OCI-LY7 (cell line): ENCODE measurements at regions not wholly inside any gene's neighbourhood (a gene's known extent, or its start where the extent isn't known, plus 50 kb on each side); places are given as distances from the start of the nearest gene placed in this dataset.

Experiments used
- BruUV-seq: library from RNA; stranded (reverse); fragments of 400-500 nt; replicated peaks from 2 replicates; lab custom pipeline; 2021; lab: Mats Ljungman, UMichigan
- CTCF ChIA-PET: fragments of 300-600 bp; sonication (Branson Sonifier 250); formaldehyde crosslinking; loops from one replicate; lab custom pipeline; 2022; ENCODE audit warnings: antibody characterized with exemption; ENCODE audit not compliant: unreplicated experiment; lab: Charles Lee
- POLR2A ChIA-PET: fragments of 300-600 bp; sonication (Branson Sonifier 250); formaldehyde crosslinking; loops from one replicate; lab custom pipeline; 2022; ENCODE audit warnings: antibody characterized with exemption; lab: Charles Lee
- DNase-seq: peaks from one replicate; pipeline ENCODE4 v3.0.0-alpha.2; 2015; ENCODE audit warnings: low spot score
- H2AFZ ChIP-seq: fragments of 200-600 bp; sonication (generic), shearing (Covaris generic); 2 replicates; pipeline ENCODE4 v1.6.1; 2014; ENCODE audit warnings: mild to moderate bottlenecking, antibody characterized with exemption, low read length, moderate library complexity
- H3K27ac ChIP-seq: fragments of 200-600 bp; sonication (generic); 2 replicates; pipeline ENCODE4 v1.5.1; 2014; ENCODE audit warnings: mixed run types, low read depth, mild to moderate bottlenecking, moderate library complexity, low read length, inconsistent platforms; ENCODE audit not compliant: poor library complexity, severe bottlenecking
- H3K36me3 ChIP-seq: fragments of 200-600 bp; sonication (generic); 2 replicates; pipeline ENCODE4 v1.6.1; 2014; ENCODE audit warnings: mild to moderate bottlenecking, antibody characterized with exemption, low read length, moderate library complexity, mixed read lengths; ENCODE audit not compliant: insufficient read depth
- H3K4me1 ChIP-seq: fragments of 200-600 bp; sonication (generic); 2 replicates; pipeline ENCODE4 v1.5.1; 2014; ENCODE audit warnings: mild to moderate bottlenecking, low read length; ENCODE audit not compliant: insufficient read depth, poor library complexity, severe bottlenecking
- H3K4me2 ChIP-seq: fragments of 200-600 bp; sonication (generic); 2 replicates; pipeline ENCODE4 v1.6.1; 2014; ENCODE audit warnings: mild to moderate bottlenecking, low read length
- H3K4me3 ChIP-seq: fragments of 200-600 bp; sonication (generic); 2 replicates; pipeline ENCODE4 v1.5.1; 2014; ENCODE audit warnings: mild to moderate bottlenecking, low read depth, low read length; ENCODE audit not compliant: poor library complexity, severe bottlenecking
- H3K79me2 ChIP-seq: fragments of 200-600 bp; sonication (generic); 2 replicates; pipeline ENCODE4 v1.6.1; 2016; ENCODE audit warnings: low read depth, mild to moderate bottlenecking, low read length, moderate library complexity, mixed read lengths; ENCODE audit not compliant: insufficient read depth
- H3K9me2 ChIP-seq: fragments of 200-600 bp; sonication (generic); 2 replicates; pipeline ENCODE4 v1.6.1; 2016; ENCODE audit warnings: mild to moderate bottlenecking, low read length, mixed read lengths; ENCODE audit not compliant: insufficient read depth
- H3K9me3 ChIP-seq: fragments of 200-600 bp; sonication (generic); 2 replicates; pipeline ENCODE4 v1.6.1; 2014; ENCODE audit warnings: mild to moderate bottlenecking, mixed run types, low read length, mixed read lengths
- H4K20me1 ChIP-seq: fragments of 200-600 bp; sonication (generic); 2 replicates; pipeline ENCODE4 v1.6.1; 2014; ENCODE audit warnings: mild to moderate bottlenecking, antibody characterized with exemption, low read length, moderate library complexity, mixed read lengths; ENCODE audit not compliant: insufficient read depth
- CTCF ChIP-seq: fragments of 200-600 bp; sonication (generic); conservative IDR thresholded peaks from 2 replicates; pipeline ENCODE4 v1.5.1; 2014; ENCODE audit warnings: mild to moderate bottlenecking, antibody characterized with exemption, low read length, moderate library complexity, mixed read lengths
- EZH2phosphoT487 ChIP-seq: fragments of 200-600 bp; sonication (generic); IDR thresholded peaks from 2 replicates; pipeline ENCODE4 v1.6.1; 2018; ENCODE audit warnings: low read depth, borderline replicate concordance, mild to moderate bottlenecking, mixed run types, antibody characterized with exemption, low read length, moderate library complexity, mixed read lengths
- intact Hi-C: fragments of 100-400 bp; cut with micrococcal nuclease; formaldehyde crosslinking; loops from one replicate; pipeline ENCODE4 v1.10.0; 2022; ENCODE audit not compliant: unreplicated experiment

GRCh38 chr2:67479261-67479660 is 82.1 kb downstream of the ETAA1 start:
- Histone ChIP-seq H3K9me2 (no peaks in the 10 kb centered on the region), H3K36me3 (no peaks in the 10 kb centered on the region), H2AFZ (no peak overlapping the region), H3K4me3 (no peak overlapping the region), H3K4me1 (no peaks in the 10 kb centered on the region), H3K9me3 (no peaks in the 10 kb centered on the region), H3K4me2 (no peak overlapping the region), H4K20me1 (no peaks in the 10 kb centered on the region), H3K79me2 (no peaks in the 10 kb centered on the region), H3K27ac (no peak overlapping the region)
- CTCF ChIA-PET: no interaction called here
- TF ChIP-seq EZH2phosphoT487: no peak
- no TSS peak for BruUV-seq
- intact Hi-C loops: loop anchor here (5.0 kb wide), 1 partner anchor 1047 kb away; no protein-coding TSS in a partner anchor
- no peak for DNase-seq
- POLR2A ChIA-PET: interaction anchor here (0.7 kb wide), 1 partner anchor 23 kb away, joined by 6 read pairs; no protein-coding TSS in a partner anchor

- Histone ChIP-seq H3K9me3 (no peaks in the 10 kb centered on the region), H4K20me1 (no peaks in the 10 kb centered on the region), H3K9me2 (no peaks in the 10 kb centered on the region), H3K36me3 (no peaks in the 10 kb centered on the region), H3K27ac (no peak overlapping the region), H3K79me2 (no peaks in the 10 kb centered on the region), H3K4me3 (no peak overlapping the region), H3K4me2 (no peak overlapping the region), H3K4me1 (no peaks in the 10 kb centered on the region), H2AFZ (no peak overlapping the region)
- no peak for DNase-seq
- no TSS peak for BruUV-seq
- intact Hi-C loops: no loop called here
- POLR2A ChIA-PET: interaction anchor here (0.6 kb wide), 1 partner anchor 147 kb away, joined by 3 read pairs; no protein-coding TSS in a partner anchor
- CTCF ChIA-PET: no interaction called here
- TF ChIP-seq EZH2phosphoT487: no peak
- TF ChIP-seq CTCF: no peak
Observed at GRCh38 chr2:67485431-67485830, 88.3 kb downstream of the ETAA1 start.

GRCh38 chr2:67486041-67486796 is 89.1 kb downstream of the ETAA1 start:
- POLR2A ChIA-PET: no interaction called here
- Histone ChIP-seq H3K27ac (no peak overlapping the region), H3K9me3 (no peaks in the 10 kb centered on the region), H4K20me1 (no peaks in the 10 kb centered on the region), H3K9me2 (no peaks in the 10 kb centered on the region), H3K79me2 (no peaks in the 10 kb centered on the region), H3K4me3 (no peak overlapping the region), H2AFZ (no peak overlapping the region), H3K4me2 (no peak overlapping the region), H3K4me1 (no peaks in the 10 kb centered on the region), H3K36me3 (no peaks in the 10 kb centered on the region)
- no peak for DNase-seq
- intact Hi-C loops: no loop called here
- no peak for TF ChIP-seq EZH2phosphoT487
- no peak for TF ChIP-seq CTCF
- CTCF ChIA-PET: no interaction called here
- BruUV-seq: no TSS peak
